ENCODE measurements at regions not wholly inside any gene's neighbourhood (a gene's known extent, or its start where the extent isn't known, plus 50 kb on each side); places are given as distances from the start of the nearest gene placed in this dataset.

DNA sequence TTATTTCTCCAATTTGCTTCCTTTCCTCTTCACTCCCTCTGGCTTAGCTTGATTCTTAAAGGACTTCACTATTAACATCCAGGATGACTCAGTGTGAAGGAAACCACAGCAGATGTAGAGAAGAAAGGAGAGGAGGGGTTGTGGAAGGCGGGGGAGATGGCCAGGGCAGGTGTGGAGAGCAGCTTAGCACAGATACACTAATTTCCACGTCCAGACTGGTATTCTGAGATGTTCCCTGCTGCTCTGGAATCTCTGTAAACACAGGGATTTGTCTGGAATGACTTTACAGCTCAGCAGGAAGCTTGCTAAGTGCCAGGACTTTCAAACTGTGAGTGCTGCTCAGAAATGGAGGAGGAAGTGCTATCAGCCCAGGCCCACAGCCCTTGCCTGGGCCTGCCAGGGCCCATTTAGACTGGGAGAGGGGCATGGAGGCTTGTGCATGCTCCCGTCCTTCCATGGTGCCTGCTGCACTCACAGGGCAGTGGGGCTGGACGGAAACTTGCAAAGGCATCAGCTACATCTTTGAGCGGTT is 202.5 kb upstream of the DDHD1 start:
- no peaks in the 10 kb centered on the region for H3F3A ChIP-seq (replicated peaks; ENCODE audit: insufficient read depth)
- H2AFZ ChIP-seq (ENCODE audit: low read depth): no peak overlapping the region
- no peak for DNase-seq
- ChIA-PET POLR2A (no interaction called here), CTCF (interaction anchor here (0.9 to 1.8 kb wide), 4 partner anchors 14 to 60 kb away, joined by 3 to 7 read pairs (median 4); no protein-coding TSS in a partner anchor)
- H3K4me1 ChIP-seq (ENCODE audit: control insufficient read depth in 1 of 2, insufficient read depth in 2 of 2, low read depth in 1 of 2, low read length in 1 of 2): peaks cover 0 to 6% of the 10 kb centered on the region in 2 experiments; a peak in 2 of 4 replicates
- no peaks in the 10 kb centered on the region for H3K36me3 ChIP-seq (replicated peaks in 1 of 2; ENCODE audit: control insufficient read depth in 1 of 2, insufficient read depth in 2 of 2, low read length in 1 of 2)
- H3K79me2 ChIP-seq (ENCODE audit: insufficient read depth): no peaks in the 10 kb centered on the region
- H3K4me2 ChIP-seq: no peak overlapping the region
- peak; percentile 39; the same call in 1 of the 2 replicates for TF ChIP-seq TCF12 (IDR thresholded peaks at IDR 0.05)
- TF ChIP-seq NFIC (IDR thresholded peaks at IDR 0.05; ENCODE audit: borderline replicate concordance): no peak
- peak; percentile 9; the same call in 1 of the 2 replicates for TF ChIP-seq FOSL2 (IDR thresholded peaks at IDR 0.05; ENCODE audit: borderline replicate concordance, low read depth)
- whole genome bisulfite sequencing (ENCODE audit: low lambda C conversion rate): 43% methylated on average over 4 of the region's 5 CpGs
- H3K27me3 ChIP-seq (ENCODE audit: insufficient read depth): no peaks in the 10 kb centered on the region
- H3K9me2 ChIP-seq: no peaks in the 10 kb centered on the region
- no peak overlapping the region for H3K4me3 ChIP-seq (ENCODE audit: low read depth in 2 of 2, low read length in 1 of 2)
- H4K20me1 ChIP-seq (ENCODE audit: insufficient read depth): no peaks in the 10 kb centered on the region
- no peak overlapping the region for H3K27ac ChIP-seq (ENCODE audit: low read depth in 2 of 2, low read length in 1 of 2)
- no peak overlapping the region for H3K9ac ChIP-seq
- no peaks in the 10 kb centered on the region for H3K9me3 ChIP-seq

DNA sequence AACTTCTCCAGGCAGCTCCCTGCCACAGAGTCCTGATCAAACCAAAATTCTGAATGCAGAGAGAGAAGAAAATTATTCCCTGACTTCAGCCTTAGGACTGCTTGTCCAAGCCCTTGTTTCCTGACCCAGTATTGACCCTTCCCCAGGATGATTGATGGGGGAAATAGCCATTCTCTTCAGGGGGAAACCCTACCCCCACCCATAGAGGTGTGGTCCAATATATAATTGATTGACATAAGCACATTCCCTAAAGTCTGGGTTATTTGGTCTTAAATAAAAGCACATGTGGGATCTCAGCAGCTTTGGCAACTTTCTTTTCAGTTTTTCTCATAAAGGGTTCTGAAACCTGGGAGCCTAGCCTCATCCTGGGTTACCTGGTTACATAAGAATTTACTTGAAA is 201.2 kb upstream of the DDHD1 start:
- ChIA-PET CTCF (no interaction called here), POLR2A (no interaction called here)
- Histone ChIP-seq H3K27me3 (ENCODE audit: insufficient read depth) (no peaks in the 10 kb centered on the region), H3K4me1 (ENCODE audit: control insufficient read depth in 1 of 2, insufficient read depth in 2 of 2, low read depth in 1 of 2, low read length in 1 of 2) (peaks cover 0 to 6% of the 10 kb centered on the region in 2 experiments; a peak in 2 of 4 replicates), H3K4me2 (no peak overlapping the region), H3K79me2 (ENCODE audit: insufficient read depth) (no peaks in the 10 kb centered on the region), H3K9ac (no peak overlapping the region), H3K9me2 (no peaks in the 10 kb centered on the region), H2AFZ (ENCODE audit: low read depth) (no peak overlapping the region), H3F3A (replicated peaks; ENCODE audit: insufficient read depth) (no peaks in the 10 kb centered on the region), H3K9me3 (no peaks in the 10 kb centered on the region), H4K20me1 (ENCODE audit: insufficient read depth) (no peaks in the 10 kb centered on the region), H3K27ac (ENCODE audit: low read depth in 2 of 2, low read length in 1 of 2) (no peak overlapping the region), H3K4me3 (ENCODE audit: low read depth in 2 of 2, low read length in 1 of 2) (no peak overlapping the region), H3K36me3 (replicated peaks in 1 of 2; ENCODE audit: control insufficient read depth in 1 of 2, insufficient read depth in 2 of 2, low read length in 1 of 2) (no peaks in the 10 kb centered on the region)
- no peak for DNase-seq
- TF ChIP-seq, protein P1, sequence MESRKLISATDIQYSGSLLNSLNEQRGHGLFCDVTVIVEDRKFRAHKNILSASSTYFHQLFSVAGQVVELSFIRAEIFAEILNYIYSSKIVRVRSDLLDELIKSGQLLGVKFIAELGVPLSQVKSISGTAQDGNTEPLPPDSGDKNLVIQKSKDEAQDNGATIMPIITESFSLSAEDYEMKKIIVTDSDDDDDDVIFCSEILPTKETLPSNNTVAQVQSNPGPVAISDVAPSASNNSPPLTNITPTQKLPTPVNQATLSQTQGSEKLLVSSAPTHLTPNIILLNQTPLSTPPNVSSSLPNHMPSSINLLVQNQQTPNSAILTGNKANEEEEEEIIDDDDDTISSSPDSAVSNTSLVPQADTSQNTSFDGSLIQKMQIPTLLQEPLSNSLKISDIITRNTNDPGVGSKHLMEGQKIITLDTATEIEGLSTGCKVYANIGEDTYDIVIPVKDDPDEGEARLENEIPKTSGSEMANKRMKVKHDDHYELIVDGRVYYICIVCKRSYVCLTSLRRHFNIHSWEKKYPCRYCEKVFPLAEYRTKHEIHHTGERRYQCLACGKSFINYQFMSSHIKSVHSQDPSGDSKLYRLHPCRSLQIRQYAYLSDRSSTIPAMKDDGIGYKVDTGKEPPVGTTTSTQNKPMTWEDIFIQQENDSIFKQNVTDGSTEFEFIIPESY (IDR thresholded peaks at IDR 0.05; ENCODE audit: borderline replicate concordance, low read depth): no peak
- TF ChIP-seq SIN3A (IDR thresholded peaks at IDR 0.05; ENCODE audit: borderline replicate concordance, low read depth, low read length) (no peak), RCOR1 (IDR thresholded peaks at IDR 0.05; ENCODE audit: low read length) (no peak)
- TF ChIP-seq, protein P2, sequence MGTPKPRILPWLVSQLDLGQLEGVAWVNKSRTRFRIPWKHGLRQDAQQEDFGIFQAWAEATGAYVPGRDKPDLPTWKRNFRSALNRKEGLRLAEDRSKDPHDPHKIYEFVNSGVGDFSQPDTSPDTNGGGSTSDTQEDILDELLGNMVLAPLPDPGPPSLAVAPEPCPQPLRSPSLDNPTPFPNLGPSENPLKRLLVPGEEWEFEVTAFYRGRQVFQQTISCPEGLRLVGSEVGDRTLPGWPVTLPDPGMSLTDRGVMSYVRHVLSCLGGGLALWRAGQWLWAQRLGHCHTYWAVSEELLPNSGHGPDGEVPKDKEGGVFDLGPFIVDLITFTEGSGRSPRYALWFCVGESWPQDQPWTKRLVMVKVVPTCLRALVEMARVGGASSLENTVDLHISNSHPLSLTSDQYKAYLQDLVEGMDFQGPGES (IDR thresholded peaks at IDR 0.05; ENCODE audit: low read depth, low read length): no peak

DNA sequence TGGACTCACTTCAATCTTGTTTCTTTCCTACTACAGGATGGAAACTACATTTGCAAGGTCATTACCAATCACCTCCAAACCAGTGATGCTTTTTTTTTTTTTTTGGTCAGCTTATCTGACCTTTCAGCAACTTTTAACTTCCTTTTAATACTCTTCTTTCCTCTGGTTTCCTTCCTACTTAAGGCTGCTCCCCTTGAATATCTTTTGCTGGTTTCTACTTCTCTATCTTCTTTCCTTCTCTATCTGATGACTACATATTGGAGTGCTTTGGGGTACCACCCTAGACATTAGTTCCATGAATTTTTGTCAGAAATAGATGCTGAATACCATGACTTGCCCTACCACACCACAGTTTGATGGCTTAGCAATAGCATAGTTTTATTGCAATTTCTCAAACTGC is 197.7 kb upstream of the DDHD1 start:
- H3K4me3 ChIP-seq (ENCODE audit: low read depth in 2 of 2, low read length in 1 of 2): no peak overlapping the region
- TF ChIP-seq EZH2phosphoT487 (IDR thresholded peaks at IDR 0.05; ENCODE audit: borderline replicate concordance, low read depth): no peak
- no peak for TF ChIP-seq TEAD4 (IDR thresholded peaks at IDR 0.05; ENCODE audit: borderline replicate concordance, insufficient read depth)
- no peak for TF ChIP-seq ELF1 (IDR thresholded peaks at IDR 0.05)
- TF ChIP-seq JUND (IDR thresholded peaks at IDR 0.05): no peak
- no peak for TF ChIP-seq FOSL2 (IDR thresholded peaks at IDR 0.05; ENCODE audit: borderline replicate concordance, low read depth)
- no peak for TF ChIP-seq CHD2 (IDR thresholded peaks at IDR 0.05; ENCODE audit: low read length, partially characterized antibody)
- TF ChIP-seq, protein P3, sequence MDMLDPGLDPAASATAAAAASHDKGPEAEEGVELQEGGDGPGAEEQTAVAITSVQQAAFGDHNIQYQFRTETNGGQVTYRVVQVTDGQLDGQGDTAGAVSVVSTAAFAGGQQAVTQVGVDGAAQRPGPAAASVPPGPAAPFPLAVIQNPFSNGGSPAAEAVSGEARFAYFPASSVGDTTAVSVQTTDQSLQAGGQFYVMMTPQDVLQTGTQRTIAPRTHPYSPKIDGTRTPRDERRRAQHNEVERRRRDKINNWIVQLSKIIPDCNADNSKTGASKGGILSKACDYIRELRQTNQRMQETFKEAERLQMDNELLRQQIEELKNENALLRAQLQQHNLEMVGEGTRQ (IDR thresholded peaks at IDR 0.05; ENCODE audit: borderline replicate concordance, low read depth, low read length): no peak
- TF ChIP-seq TCF12 (IDR thresholded peaks at IDR 0.05): no peak
- TF ChIP-seq, protein P4, sequence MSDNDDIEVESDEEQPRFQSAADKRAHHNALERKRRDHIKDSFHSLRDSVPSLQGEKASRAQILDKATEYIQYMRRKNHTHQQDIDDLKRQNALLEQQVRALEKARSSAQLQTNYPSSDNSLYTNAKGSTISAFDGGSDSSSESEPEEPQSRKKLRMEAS (IDR thresholded peaks at IDR 0.05; ENCODE audit: low read depth): no peak
- no peak for TF ChIP-seq MXI1 (IDR thresholded peaks at IDR 0.05; ENCODE audit: low read depth, low read length)
- no peak for TF ChIP-seq RXRA (IDR thresholded peaks at IDR 0.05; ENCODE audit: borderline replicate concordance, low read depth)
- TF ChIP-seq, protein P2 (IDR thresholded peaks at IDR 0.05; ENCODE audit: low read depth, low read length): no peak
- TF ChIP-seq NRF1 (IDR thresholded peaks at IDR 0.05; ENCODE audit: low read depth, low read length): no peak
- H2AFZ ChIP-seq (ENCODE audit: low read depth): no peak overlapping the region
- H3K9ac ChIP-seq: no peak overlapping the region
- H3K9me2 ChIP-seq: no peaks in the 10 kb centered on the region
- no peaks in the 10 kb centered on the region for H4K20me1 ChIP-seq (ENCODE audit: insufficient read depth)
- H3K36me3 ChIP-seq (replicated peaks in 1 of 2; ENCODE audit: control insufficient read depth in 1 of 2, insufficient read depth in 2 of 2, low read length in 1 of 2): no peaks in the 10 kb centered on the region
- H3K79me2 ChIP-seq (ENCODE audit: insufficient read depth): no peaks in the 10 kb centered on the region
- no peaks in the 10 kb centered on the region for H3F3A ChIP-seq (replicated peaks; ENCODE audit: insufficient read depth)
- peaks cover 0 to 5% of the 10 kb centered on the region in 2 experiments; a peak in 2 of 4 replicates for H3K4me1 ChIP-seq (ENCODE audit: control insufficient read depth in 1 of 2, insufficient read depth in 2 of 2, low read depth in 1 of 2, low read length in 1 of 2)
- POLR2A ChIA-PET: no interaction called here
- CTCF ChIA-PET: no interaction called here
- H3K4me2 ChIP-seq: no peak overlapping the region
- H3K27ac ChIP-seq (ENCODE audit: low read depth in 2 of 2, low read length in 1 of 2): no peak overlapping the region
- DNase-seq: no peak
- no peaks in the 10 kb centered on the region for H3K27me3 ChIP-seq (ENCODE audit: insufficient read depth)
- H3K9me3 ChIP-seq: no peaks in the 10 kb centered on the region
